OCI-LY1 (cell line): ENCODE measurements at regions not wholly inside any gene's neighbourhood (a gene's known extent, or its start where the extent isn't known, plus 50 kb on each side); places are given as distances from the start of the nearest gene placed in this dataset.

Source experiments
- H2AFZ ChIP-seq: fragments of 200-600 bp; sonication (generic), shearing (Covaris generic); 2 replicates; pipeline ENCODE4 v1.6.0; 2014; ENCODE audit warnings: antibody characterized with exemption, mild to moderate bottlenecking, low read length
- H3F3A ChIP-seq: fragments of 200-600 bp; sonication (generic), shearing (Covaris generic); 2 replicates; pipeline ENCODE4 v1.6.0; 2014; ENCODE audit warnings: mild to moderate bottlenecking, antibody characterized with exemption, low read length, moderate library complexity; ENCODE audit not compliant: insufficient read depth
- H3K27ac ChIP-seq: fragments of 200-600 bp; sonication (generic); 2 replicates; pipeline ENCODE4 v1.5.1; 2014; ENCODE audit warnings: low read length, mixed run types, mild to moderate bottlenecking, low read depth; ENCODE audit not compliant: poor library complexity, severe bottlenecking
- H3K27me3 ChIP-seq: fragments of 200-600 bp; sonication (generic); 2 replicates; pipeline ENCODE4 v1.6.0; 2014; ENCODE audit warnings: antibody characterized with exemption, mild to moderate bottlenecking, low read length, moderate library complexity; ENCODE audit not compliant: insufficient read depth
- H3K36me3 ChIP-seq: fragments of 200-600 bp; sonication (generic); 2 replicates; pipeline ENCODE4 v1.6.1; 2014; ENCODE audit warnings: mild to moderate bottlenecking, antibody characterized with exemption, low read length, moderate library complexity, mixed read lengths; ENCODE audit not compliant: insufficient read depth
- H3K4me1 ChIP-seq: fragments of 200-600 bp; sonication (generic); 2 replicates; pipeline ENCODE4 v1.5.1; 2014; ENCODE audit warnings: mild to moderate bottlenecking, low read length, moderate library complexity; ENCODE audit not compliant: insufficient read depth, severe bottlenecking
- H3K4me2 ChIP-seq: fragments of 200-600 bp; sonication (generic), shearing (Covaris generic); 2 replicates; pipeline ENCODE4 v1.6.1; 2014; ENCODE audit warnings: low read length
- H3K4me3 ChIP-seq: fragments of 200-600 bp; sonication (generic); 2 replicates; pipeline ENCODE4 v1.5.1; 2014; ENCODE audit warnings: low read length, low read depth, mild to moderate bottlenecking, mixed read lengths; ENCODE audit not compliant: poor library complexity, severe bottlenecking
- H3K79me2 ChIP-seq: fragments of 200-600 bp; shearing (Covaris generic); 2 replicates; pipeline ENCODE4 v1.6.1; 2016; ENCODE audit warnings: mixed run types, low read length, mixed read lengths; ENCODE audit not compliant: insufficient read depth
- H3K9ac ChIP-seq: fragments of 200-600 bp; sonication (generic), shearing (Covaris generic); 2 replicates; pipeline ENCODE4 v1.6.1; 2014; ENCODE audit warnings: mild to moderate bottlenecking, low read length, mixed read lengths
- H3K9me2 ChIP-seq: fragments of 200-600 bp; sonication (generic), shearing (Covaris generic); 2 replicates; pipeline ENCODE4 v1.6.1; 2014; ENCODE audit warnings: low read depth, mild to moderate bottlenecking, low read length, mixed read lengths
- H3K9me3 ChIP-seq: fragments of 200-600 bp; shearing (Covaris generic); 2 replicates; pipeline ENCODE4 v1.6.1; 2014; ENCODE audit warnings: low read length, mixed read lengths
- H4K20me1 ChIP-seq: fragments of 200-600 bp; sonication (generic), shearing (Covaris generic); 2 replicates; pipeline ENCODE4 v1.6.0; 2016; ENCODE audit warnings: mild to moderate bottlenecking, low read length; ENCODE audit not compliant: insufficient read depth
- EZH2 ChIP-seq: fragments of 200-600 bp; sonication (generic), shearing (Covaris generic); IDR thresholded peaks from 2 replicates; pipeline ENCODE4 v1.8.0; 2017; ENCODE audit warnings: borderline replicate concordance, mixed run types, mild to moderate bottlenecking, antibody characterized with exemption, low read length, moderate library complexity, mixed read lengths
- TF ChIP-seq, protein P1 (sequence below): fragments of 200-600 bp; sonication (generic), shearing (Covaris generic); IDR thresholded peaks from 2 replicates; pipeline ENCODE4 v1.5.1; 2017; ENCODE audit warnings: mild to moderate bottlenecking, antibody characterized with exemption, low read length, moderate library complexity, mixed read lengths

DNA sequence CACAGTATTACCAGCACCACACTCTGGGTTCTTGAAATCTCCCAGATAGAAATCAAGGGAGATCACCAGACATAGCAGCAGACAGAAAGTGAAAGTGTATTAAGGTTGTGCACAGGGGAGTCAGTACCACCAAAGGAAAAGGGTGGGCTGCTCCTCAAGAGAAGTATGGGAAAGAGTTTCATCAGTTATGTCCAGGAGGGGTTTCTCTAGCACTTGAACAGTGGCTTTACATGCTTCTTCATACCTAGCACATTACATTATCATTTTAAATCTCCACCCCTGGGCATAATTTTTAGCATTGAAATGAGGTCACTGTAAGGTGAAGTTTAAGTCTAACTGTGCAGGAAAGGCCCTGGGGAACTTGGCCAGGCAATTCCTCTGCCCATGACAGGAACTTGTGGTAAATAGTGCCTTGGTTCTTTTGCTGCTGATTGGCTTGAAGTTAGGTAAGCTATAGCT is 601.0 kb downstream of the NUF2 start:
- H4K20me1 ChIP-seq: no peaks in the 10 kb centered on the region
- no peaks in the 10 kb centered on the region for H3K9me3 ChIP-seq
- no peak overlapping the region for H2AFZ ChIP-seq
- no peaks in the 10 kb centered on the region for H3K4me1 ChIP-seq
- no peak overlapping the region for H3K4me3 ChIP-seq
- H3K36me3 ChIP-seq: no peaks in the 10 kb centered on the region
- no peak overlapping the region for H3K4me2 ChIP-seq
- H3K79me2 ChIP-seq: no peaks in the 10 kb centered on the region
- H3K27me3 ChIP-seq: no peaks in the 10 kb centered on the region
- H3F3A ChIP-seq: no peaks in the 10 kb centered on the region
- TF ChIP-seq, protein P1, sequence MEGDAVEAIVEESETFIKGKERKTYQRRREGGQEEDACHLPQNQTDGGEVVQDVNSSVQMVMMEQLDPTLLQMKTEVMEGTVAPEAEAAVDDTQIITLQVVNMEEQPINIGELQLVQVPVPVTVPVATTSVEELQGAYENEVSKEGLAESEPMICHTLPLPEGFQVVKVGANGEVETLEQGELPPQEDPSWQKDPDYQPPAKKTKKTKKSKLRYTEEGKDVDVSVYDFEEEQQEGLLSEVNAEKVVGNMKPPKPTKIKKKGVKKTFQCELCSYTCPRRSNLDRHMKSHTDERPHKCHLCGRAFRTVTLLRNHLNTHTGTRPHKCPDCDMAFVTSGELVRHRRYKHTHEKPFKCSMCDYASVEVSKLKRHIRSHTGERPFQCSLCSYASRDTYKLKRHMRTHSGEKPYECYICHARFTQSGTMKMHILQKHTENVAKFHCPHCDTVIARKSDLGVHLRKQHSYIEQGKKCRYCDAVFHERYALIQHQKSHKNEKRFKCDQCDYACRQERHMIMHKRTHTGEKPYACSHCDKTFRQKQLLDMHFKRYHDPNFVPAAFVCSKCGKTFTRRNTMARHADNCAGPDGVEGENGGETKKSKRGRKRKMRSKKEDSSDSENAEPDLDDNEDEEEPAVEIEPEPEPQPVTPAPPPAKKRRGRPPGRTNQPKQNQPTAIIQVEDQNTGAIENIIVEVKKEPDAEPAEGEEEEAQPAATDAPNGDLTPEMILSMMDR: no peak
- no peak for TF ChIP-seq EZH2
- no peak overlapping the region for H3K27ac ChIP-seq
- H3K9me2 ChIP-seq: no peaks in the 10 kb centered on the region
- no peak overlapping the region for H3K9ac ChIP-seq

DNA sequence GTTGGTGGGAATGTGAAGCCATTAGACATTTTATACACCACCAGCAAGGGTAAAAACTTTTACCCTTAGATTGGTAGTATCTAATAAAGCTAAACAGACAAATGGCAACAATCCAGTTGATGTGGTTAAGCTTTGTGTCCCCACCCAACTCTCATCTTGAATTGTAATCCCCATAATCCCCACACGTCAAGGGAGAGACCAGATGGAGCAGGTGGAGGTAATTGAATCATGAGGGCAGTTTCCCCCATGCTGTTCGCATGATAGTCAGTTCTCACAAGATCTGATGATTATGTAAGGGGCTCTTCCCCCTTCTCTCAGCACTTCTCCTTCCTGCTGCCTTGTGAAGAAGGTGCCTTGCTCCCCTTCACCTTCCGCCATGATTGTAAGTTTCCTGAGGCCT is 602.3 kb downstream of the NUF2 start:
- no peaks in the 10 kb centered on the region for H3F3A ChIP-seq
- H3K9ac ChIP-seq: no peak overlapping the region

DNA sequence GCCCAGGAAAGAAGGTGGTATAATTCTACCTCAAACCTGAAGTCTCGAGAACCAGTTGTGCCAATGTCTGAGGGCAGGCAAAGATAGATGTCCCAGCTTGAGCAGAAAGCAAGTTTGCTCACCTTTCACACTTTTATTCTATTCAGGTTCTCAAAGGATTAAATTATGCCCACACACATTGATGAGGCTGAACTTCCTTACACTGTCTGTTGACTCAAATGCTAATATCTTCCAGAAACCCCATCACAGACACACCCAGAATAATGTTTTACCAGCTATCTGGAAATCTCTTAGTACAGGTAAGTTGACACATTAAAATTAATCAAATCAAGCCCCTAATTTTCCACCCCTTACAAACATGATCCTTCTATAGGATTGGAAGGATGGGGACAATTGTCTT is 605.7 kb downstream of the NUF2 start:
- Histone ChIP-seq H3K9me3 (no peaks in the 10 kb centered on the region), H3K9me2 (no peaks in the 10 kb centered on the region), H3K4me2 (no peak overlapping the region), H3F3A (no peaks in the 10 kb centered on the region), H2AFZ (no peak overlapping the region), H3K36me3 (no peaks in the 10 kb centered on the region), H3K9ac (no peak overlapping the region), H3K27me3 (no peaks in the 10 kb centered on the region), H4K20me1 (no peaks in the 10 kb centered on the region), H3K4me3 (no peak overlapping the region), H3K79me2 (no peaks in the 10 kb centered on the region), H3K27ac (no peak overlapping the region), H3K4me1 (no peaks in the 10 kb centered on the region)
- no peak for TF ChIP-seq EZH2
- TF ChIP-seq, protein P1: no peak

More for the DNA sequence above, 602.3 kb downstream of the NUF2 start:
- Histone ChIP-seq H3K27ac (no peak overlapping the region), H4K20me1 (no peaks in the 10 kb centered on the region), H3K4me2 (no peak overlapping the region), H3K4me3 (no peak overlapping the region), H3K4me1 (no peaks in the 10 kb centered on the region), H3K79me2 (no peaks in the 10 kb centered on the region), H2AFZ (no peak overlapping the region), H3K9me2 (no peaks in the 10 kb centered on the region), H3K27me3 (no peaks in the 10 kb centered on the region), H3K9me3 (no peaks in the 10 kb centered on the region), H3K36me3 (no peaks in the 10 kb centered on the region)
- no peak for TF ChIP-seq EZH2
- TF ChIP-seq, protein P1: no peak
